SKM-1 (cell line): ENCODE measurements at regions not wholly inside any gene's neighbourhood (a gene's known extent, or its start where the extent isn't known, plus 50 kb on each side); places are given as distances from the start of the nearest gene placed in this dataset.
"Not testable (repeated sequence)": the region's sequence is repeated elsewhere in the genome, so short reads cannot be mapped to it uniquely, and the experiment has no call there.

Experiments
- DNase-seq: peaks from one replicate; lab custom pipeline; 2025; ENCODE audit not compliant: unreplicated experiment; lab: John Stamatoyannopoulos, UW

GRCh38 chr5:92011845-92012244, 628.7 kb upstream of the ARRDC3 start:
- not testable (repeated sequence) for DNase-seq

GRCh38 chr5:92003806-92004205, 620.7 kb upstream of the ARRDC3 start:
- no peak for DNase-seq

GRCh38 chr5:92002721-92003274, 619.7 kb upstream of the ARRDC3 start:
- no peak for DNase-seq

GRCh38 chr5:91998774-91999173, 615.7 kb upstream of the ARRDC3 start:
- no peak for DNase-seq

- no peak for DNase-seq
Observed at GRCh38 chr5:91983869-91984268, 600.8 kb upstream of the ARRDC3 start.

- no peak for DNase-seq
Observed at GRCh38 chr5:91978221-91978882, 595.2 kb upstream of the ARRDC3 start.

- DNase-seq = no peak
Observed at GRCh38 chr5:91977579-91977978, 594.5 kb upstream of the ARRDC3 start.

- DNase-seq = no peak
Observed at GRCh38 chr5:91976451-91976850, 593.3 kb upstream of the ARRDC3 start.

GRCh38 chr5:91963166-91963565, 580.0 kb upstream of the ARRDC3 start:
- DNase-seq = no peak

- DNase-seq = no peak
Observed at GRCh38 chr5:91957666-91958065, 574.5 kb upstream of the ARRDC3 start.

GRCh38 chr5:91956738-91957137, 573.6 kb upstream of the ARRDC3 start:
- no peak for DNase-seq

- no peak for DNase-seq
Observed at GRCh38 chr5:91955610-91956009, 572.5 kb upstream of the ARRDC3 start.

GRCh38 chr5:91954136-91954535, 571.0 kb upstream of the ARRDC3 start:
- no peak for DNase-seq

- no peak for DNase-seq
Observed at GRCh38 chr5:91950328-91950727, 567.2 kb upstream of the ARRDC3 start.

GRCh38 chr5:91946870-91947269, 563.8 kb upstream of the ARRDC3 start:
- DNase-seq = no peak

- DNase-seq = no peak
Observed at GRCh38 chr5:91941588-91941987, 558.5 kb upstream of the ARRDC3 start.

GRCh38 chr5:91938441-91938840, 555.3 kb upstream of the ARRDC3 start:
- no peak for DNase-seq

- DNase-seq = no peak
Observed at GRCh38 chr5:91937121-91937520, 554.0 kb upstream of the ARRDC3 start.

GRCh38 chr5:91929522-91929817, 546.4 kb upstream of the ARRDC3 start:
- DNase-seq = no peak

GRCh38 chr5:91928754-91929521, 545.8 kb upstream of the ARRDC3 start:
- DNase-seq = peak; percentile 22

- no peak for DNase-seq
Observed at GRCh38 chr5:91927439-91927838, 544.3 kb upstream of the ARRDC3 start.

- DNase-seq = no peak
Observed at GRCh38 chr5:91925249-91925648, 542.1 kb upstream of the ARRDC3 start.
